Hematopoietic multipotent progenitor cell treated with erythropoietin and hydrocortisone succinate and interleukin-3 and kit ligand, for 8 days (in vitro differentiated cells): ENCODE measurements at regions not wholly inside any gene's neighbourhood (a gene's known extent, or its start where the extent isn't known, plus 50 kb on each side); places are given as distances from the start of the nearest gene placed in this dataset.

Experiments
- DNase-seq: peaks from one replicate; pipeline ENCODE4 v3.0.0-alpha.2; 2015

DNA sequence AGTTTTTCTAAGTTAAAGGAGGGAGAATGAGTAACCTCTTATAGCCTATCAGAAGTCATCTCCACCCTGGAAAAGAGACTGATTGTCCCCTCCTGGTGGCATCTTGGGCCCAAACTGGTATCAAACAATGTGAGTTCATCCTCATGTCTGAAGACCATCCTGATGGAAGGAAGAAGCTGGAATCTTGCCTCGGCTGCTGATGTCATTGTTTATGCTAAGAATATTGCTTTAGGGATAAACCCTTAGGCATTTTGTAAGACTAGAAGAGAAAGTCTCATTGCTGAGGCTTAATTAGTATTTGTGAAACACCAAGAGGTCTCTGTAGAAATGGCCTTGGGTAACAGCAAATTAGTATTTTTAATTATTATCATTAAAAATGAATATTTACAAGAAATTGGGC is 65.7 kb upstream of the KCNN2 start:
- DNase-seq, result no peak

DNA sequence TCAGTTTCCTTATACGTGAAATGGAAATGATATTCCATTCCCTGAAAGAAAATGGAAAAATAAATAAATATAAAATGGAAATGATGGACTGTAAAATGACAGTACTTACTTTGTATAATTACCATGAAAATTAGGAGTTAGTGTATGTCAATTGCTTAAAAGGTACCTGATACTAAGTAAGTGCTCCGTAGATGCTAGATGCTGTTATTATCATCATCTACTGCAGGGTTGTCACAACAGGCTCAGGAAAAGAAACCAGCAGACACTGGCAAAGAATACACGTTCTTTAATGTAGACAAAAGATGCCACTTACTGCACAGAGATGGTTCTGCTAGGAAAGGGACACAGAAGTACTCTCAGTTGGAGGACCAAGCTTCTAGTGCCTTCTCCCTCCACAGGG is 64.0 kb upstream of the KCNN2 start:
- DNase-seq, result no peak

- peak; percentile 1 for DNase-seq
Observed at GRCh38 chr5:114305402-114306207, 56.3 kb upstream of the KCNN2 start.

DNA sequence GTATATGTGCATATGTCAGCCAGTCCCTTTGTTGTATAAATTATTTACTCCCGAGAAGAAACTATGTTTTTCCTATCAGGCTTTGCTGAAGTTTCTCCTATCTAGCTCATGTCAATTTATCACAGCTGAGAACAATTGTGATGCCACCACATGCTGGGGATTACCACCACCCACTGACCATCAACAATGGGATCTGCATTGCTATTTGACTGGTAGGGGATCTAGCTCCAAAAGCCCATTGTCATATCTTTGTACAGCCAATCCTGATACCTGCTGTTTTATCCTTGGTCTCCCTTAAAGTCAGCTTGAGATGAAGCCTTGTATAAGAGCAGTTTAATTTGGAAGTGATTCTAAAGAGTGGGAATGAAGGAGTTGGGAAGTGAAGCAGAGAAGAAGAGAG is 53.9 kb upstream of the KCNN2 start:
- DNase-seq, result no peak

- DNase-seq, result no peak
Observed at GRCh38 chr5:114308508-114308907, 53.4 kb upstream of the KCNN2 start.

DNA sequence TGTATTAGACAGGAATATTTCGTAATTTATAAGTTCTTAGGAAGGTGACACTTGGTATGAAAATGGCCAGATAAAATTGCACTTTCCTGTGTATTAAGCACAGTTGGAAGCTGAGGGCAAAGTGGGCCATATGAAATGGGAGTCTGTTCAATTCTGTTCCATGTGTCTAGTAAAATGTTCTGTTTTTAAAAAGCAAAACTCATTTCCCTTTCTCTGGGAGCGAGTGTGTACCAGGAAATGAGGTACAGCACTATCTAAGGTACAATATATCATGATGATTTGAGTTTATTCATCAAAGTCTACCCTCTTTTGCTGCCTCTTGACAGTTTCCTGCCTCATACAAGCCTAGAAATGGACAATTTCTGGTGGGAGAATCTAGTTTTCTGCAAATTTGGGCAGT is 51.2 kb upstream of the KCNN2 start:
- DNase-seq, result no peak

DNA sequence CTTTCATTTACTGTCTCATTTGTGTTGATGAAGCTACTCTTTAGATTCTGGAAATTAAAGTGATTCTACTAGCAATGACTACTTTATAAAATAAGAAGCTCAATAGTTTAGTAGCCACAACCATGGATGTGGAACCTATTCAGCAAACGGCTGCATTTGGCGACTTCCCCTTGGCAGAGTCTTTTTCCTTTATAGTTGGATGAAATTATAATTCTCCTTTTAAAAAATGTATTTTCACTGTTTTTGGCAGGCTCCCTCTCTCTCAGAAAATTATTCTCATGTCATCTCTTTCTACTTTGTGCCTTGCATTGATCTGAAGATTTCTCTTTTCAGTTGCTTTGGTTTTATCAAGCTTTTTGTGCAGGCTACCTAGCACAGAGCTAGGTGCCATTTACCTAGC is 50.6 kb upstream of the KCNN2 start:
- no peak for DNase-seq

DNA sequence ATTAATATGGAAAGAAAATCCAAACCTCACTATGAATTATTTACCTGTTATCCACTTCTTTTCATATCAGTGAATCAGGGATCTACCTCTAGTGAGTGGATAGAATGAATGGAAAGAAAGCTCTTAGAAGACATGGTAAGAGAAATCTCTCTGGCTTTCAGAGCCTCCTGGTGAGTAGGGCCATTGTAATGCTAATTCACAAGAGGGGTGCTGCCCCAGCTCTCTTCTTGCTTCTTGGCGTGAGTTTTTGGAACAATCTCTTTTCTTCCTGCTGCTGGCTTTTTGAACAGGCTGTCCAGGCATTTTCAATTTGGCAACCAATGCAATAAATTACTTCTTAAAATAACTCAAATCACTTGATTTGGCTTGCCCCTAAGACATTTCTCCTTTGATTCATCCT is 49.9 kb upstream of the KCNN2 start:
- no peak for DNase-seq
